ENCODE measurements at regions not wholly inside any gene's neighbourhood (a gene's known extent, or its start where the extent isn't known, plus 50 kb on each side); places are given as distances from the start of the nearest gene placed in this dataset.

- DNase-seq (ENCODE audit: low read depth) = no peak
Observed at GRCh38 chr15:29917600-29918597, 95.6 kb upstream of the TJP1 start.

DNA sequence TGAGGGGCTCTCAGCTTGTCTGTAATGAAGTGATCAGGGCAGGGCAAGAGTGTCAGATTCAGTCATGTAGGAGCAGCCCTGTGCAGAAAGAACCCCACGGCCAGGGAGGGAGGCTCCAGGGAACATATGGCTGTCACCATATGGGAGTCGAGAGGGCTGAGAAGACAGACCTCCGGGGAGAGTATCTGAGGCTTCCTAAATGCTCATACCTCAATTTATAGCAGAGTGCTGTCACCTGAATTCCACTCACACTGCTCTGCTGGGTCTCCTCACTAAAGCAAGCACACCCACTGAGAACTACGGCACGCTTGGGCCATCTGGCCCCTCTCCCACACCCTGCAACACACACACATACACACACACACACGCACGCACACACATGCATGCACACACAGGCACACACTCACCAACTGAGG, 92.3 kb upstream of the TJP1 start:
- DNase-seq (ENCODE audit: low read depth) = no peak

DNA sequence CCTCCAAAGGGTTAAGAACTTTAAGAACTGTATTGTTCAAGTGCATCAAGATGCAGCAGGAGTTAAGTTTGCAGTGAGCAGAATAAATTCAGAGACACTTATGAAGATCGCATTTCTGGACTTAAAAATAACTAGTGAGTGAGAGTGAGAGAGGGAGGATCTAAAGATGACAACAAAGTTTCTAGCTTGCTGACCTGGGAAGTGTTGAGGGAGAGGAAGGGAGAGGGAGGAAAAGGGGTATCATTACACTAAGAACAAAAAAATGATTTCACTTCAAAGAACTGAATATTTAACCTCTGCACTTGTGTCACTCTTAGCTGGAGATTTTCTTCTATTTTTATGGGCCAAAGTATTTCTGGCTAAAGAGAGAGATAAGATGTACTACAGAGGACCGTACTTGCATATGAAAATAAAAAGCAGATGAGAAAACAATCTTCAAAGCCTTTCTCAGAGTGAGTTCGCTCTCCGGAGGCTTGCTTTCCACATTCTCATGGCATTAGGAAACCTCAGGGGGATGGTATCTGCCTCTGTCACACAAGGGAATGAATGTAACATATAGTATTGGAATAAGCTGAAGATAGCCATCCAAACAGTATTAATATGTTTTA, 91.4 kb upstream of the TJP1 start:
- peak; percentile 14 for DNase-seq (ENCODE audit: low read depth)

DNA sequence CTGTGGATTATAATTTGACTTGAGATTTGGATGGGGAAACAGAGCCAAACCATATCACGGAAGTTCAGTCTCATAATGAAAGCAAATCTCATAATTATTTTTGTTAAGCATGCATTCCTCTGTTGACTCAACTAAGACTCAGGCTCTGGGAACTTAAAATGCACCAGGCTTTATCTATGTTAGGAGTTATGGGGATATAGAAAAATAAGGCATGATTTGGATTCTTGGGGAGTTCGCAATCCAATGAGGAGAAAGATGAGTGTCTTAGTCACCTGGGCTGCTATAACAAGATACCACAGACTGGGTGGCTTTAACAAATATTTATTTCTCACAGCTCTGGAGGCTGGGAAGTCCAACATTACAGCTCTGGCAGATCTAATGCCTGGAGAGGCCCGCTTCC, 89.4 kb upstream of the TJP1 start:
- no peak for DNase-seq (ENCODE audit: low read depth)

DNA sequence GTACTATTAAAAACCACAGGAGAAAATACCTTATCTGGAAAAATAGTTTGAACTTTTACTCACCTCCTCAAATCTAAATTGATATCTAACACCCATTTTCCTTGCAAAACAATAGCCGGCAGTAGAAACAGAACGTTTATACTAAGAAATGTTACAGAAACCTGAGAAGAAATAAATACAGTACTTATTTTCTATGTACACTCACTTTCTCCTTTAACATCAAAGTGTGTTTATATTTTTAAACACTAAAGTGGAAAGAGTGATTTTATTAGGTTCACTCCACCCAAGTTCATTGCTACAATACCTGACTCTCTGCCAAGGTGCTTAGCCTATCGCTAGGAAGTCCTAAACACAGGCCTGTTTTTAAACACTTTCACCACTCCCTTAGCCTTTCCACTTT, 87.8 kb upstream of the TJP1 start:
- DNase-seq (ENCODE audit: low read depth) = no peak

- peak; percentile 21 for DNase-seq (ENCODE audit: low read depth)
Observed at GRCh38 chr15:29904757-29905417, 82.6 kb upstream of the TJP1 start.

DNA sequence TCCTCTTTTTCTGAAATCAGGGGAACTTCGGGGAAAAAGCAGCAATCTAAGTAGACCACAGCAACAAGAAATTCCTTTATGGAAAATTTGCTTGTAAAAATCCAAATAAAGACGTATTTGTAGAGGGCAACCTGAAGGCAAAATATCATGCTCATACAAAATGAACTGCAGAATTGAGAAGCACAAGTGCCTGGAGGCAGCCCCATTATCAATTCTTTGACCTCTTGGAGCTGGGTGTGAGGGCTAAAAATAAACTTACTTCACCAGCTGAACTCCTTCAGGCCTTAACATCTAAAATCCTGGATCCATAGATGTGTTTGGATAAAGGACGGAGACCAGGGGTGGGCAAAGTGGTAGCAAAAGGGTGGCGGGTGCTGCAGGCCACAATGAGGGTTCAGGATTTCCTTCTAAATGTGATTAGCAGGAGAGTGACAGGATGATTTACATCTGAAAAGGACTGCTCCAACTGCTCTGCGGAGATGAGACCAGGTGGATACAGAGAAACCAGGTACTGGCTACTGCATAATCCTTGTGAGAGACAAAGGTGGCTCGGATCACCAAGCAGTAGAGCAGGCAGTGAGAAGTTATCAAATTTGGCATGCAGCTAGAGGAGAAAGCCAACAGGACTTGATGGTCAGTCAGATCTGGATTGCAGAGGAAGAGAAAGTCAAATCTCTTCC, 81.7 kb upstream of the TJP1 start:
- no peak for DNase-seq (ENCODE audit: low read depth)

- no peak for DNase-seq (ENCODE audit: low read depth)
Observed at GRCh38 chr15:29903028-29903427, 80.8 kb upstream of the TJP1 start.

DNA sequence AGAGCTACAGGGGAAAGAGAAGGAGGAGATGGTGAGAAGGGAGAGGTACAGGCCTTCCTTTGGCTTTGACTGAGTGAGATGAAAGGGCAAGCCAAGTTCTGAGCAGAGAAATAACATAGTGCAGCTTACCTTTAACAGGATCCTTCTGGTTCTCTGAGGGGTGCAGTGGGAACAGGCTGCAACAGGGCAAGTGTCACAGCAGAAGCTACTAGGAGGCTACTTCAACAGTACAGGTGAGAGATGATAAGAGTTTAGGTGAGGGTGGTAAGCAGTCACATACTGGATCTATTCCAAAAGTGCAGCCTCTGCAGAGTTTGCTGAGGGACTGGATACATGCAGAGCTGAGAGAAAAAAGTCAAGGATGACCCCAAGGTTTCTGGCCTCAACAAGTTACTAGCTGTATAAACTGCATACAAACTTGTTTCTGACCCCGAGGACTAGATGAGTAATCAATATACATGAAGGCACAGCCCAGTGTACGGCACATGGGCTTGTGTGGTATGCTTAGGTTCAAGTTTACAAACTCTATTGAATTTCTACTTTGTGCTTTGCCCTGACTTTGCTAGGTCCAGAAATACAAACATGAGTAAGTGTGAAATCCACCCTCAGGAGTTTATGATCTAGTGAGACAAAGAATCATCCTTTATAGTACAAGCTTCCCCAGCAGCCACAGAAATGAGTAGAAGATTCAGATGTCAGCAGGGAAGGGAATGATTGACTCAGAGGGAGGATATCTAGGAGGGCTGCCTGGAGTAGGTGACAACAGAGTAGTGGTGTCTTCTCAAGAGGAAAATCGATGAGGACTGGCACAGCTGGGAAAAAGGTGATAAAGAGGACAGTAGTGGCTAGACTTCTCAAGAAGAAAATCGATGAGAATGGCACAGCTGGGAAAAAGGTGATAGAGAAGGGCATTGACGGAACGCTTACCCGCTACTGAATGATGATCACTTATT, 78.2 kb upstream of the TJP1 start:
- no peak for DNase-seq (ENCODE audit: low read depth)

DNA sequence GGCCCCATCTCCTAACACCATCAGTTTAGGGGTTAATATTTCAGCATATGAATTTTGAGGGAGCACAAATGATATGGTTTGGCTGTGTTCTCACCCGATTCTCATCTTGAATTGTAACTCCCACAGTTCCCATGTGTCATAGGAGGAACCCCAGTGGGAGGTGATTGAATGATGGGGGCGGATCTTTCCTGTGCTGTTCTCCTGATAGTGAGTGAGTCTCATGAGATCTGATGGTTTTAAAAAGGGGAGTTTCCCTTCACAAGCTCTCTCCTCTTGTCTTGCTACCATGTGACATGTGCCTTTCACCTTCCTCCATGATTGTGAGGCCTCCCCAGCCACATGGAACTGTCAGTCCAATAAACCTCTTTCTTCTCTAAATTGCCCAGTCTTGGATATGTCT, 73.8 kb upstream of the TJP1 start:
- DNase-seq (ENCODE audit: low read depth) = no peak

DNA sequence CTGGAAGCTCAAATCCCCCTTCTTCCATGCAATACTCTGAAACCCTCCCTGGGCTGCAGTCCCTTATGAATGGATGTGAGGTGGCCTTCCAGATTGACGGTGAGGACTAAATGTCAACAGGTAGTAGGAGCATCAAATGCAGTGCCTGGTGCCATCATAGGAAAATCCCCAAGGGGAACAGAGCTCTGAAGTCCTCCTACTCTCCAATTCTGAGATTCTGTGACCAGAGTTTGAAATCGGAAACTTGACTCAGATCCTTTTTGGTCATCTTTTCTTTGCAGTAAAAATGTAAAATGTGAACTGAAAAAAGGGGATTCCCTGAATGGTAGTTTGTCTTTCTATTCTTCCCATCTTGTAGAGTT, 68.8 kb upstream of the TJP1 start:
- no peak for DNase-seq (ENCODE audit: low read depth)

DNA sequence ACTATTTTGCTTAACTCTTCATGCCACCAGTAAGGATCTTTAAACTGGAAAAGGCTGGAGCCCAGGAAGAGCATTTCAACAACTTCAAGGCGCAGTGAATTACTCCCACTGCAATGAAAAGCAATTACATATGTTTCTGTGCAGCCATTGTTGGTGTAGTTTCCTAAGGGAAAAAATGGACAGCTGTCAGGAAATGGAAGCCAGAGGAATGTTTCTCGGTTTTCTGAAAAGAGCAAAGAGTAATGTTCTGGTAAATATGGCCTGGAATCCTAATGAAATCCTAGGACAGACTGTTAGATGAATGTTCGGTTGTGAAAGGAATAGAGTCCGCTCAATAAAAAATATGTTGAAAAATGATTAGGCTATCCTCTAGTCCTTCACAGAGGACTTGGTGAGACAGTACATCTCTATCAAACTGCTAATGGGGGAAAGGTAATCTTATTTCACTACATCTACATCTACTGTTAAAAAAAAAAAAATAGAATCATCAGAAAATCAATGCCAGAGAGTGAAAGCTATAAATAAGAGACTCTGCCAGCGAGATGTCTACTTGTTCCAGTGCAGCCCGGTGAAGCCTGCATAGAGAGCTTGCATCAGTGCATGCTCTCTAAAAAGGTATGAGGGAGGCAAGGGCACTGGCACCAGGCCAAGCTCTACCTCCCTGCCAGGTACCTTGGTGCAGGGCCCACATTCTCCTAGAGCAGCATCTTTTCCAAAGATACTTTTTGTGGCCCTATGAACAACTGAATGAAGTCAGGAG, 68.2 kb upstream of the TJP1 start:
- DNase-seq (ENCODE audit: low read depth) = no peak

GRCh38 chr15:29889542-29890329, 67.5 kb upstream of the TJP1 start:
- DNase-seq (ENCODE audit: low read depth) = no peak

GRCh38 chr15:29888646-29889045, 66.4 kb upstream of the TJP1 start:
- no peak for DNase-seq (ENCODE audit: low read depth)

GRCh38 chr15:29887721-29888120, 65.5 kb upstream of the TJP1 start:
- no peak for DNase-seq (ENCODE audit: low read depth)

DNA sequence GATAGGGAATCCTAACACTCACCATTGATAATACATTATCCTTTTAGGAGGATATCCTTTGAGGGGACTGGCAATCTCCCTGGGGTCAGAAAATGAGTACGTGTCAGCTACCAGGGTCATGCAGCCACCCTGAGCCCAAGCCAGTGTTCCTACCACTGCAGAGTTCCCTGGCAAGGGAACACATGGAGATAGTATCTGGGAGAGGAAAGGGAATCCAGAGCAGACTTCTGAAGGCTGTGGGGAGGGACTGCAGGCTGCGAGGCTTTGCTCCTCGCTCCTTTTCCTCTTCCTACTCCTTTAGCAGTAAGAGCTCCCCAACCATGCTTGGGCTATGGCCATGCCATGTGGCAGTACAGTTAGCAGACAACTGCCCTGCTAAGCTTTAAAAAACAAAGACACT, 62.9 kb upstream of the TJP1 start:
- no peak for DNase-seq (ENCODE audit: low read depth)

DNA sequence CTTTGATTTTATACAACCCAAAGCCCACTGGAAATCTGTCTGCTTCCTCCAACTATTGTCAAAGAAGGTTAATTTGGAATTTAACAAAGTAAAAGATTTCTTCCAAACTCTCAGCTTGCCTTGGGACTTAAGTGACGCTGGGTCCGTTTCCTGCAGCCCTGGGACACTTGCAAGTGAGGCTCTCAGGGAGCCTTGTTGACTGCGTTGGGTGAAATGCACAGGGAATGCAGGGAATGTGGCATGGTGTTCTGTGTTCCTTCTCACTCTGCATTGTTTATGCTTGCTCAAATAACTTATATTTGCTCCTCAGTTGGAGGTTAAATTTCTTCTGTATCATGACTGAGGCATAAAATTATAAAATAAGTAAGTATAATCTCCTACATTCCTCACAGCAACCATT, 60.9 kb upstream of the TJP1 start:
- DNase-seq (ENCODE audit: low read depth) = no peak

GRCh38 chr15:29880886-29881285, 58.6 kb upstream of the TJP1 start:
- no peak for DNase-seq (ENCODE audit: low read depth)

GRCh38 chr15:29880341-29880740, 58.1 kb upstream of the TJP1 start:
- no peak for DNase-seq (ENCODE audit: low read depth)

DNA sequence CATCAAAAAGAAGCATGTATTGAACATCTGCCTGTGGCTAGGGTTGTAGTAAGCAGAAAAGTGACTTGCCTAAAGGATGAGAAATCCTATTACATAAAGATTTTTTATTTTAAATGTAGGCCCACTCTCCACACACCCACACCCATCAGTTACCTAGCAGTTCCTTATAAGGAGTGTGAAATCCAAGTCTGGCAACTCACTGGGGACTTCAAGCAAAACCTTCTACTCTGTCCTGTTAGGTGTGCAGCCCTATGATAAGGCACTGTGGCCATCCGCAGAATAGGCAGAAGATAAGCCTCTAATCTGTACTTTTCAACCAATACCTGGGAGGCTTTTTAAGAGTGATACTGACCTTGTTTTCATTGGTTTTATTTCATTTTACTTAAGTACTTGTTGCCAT, 52.7 kb upstream of the TJP1 start:
- no peak for DNase-seq (ENCODE audit: low read depth)

Data from GM04503 (cell line).